Stimulated activated CD8-positive, alpha-beta memory T cell treated with anti-CD3 and anti-CD28 coated beads, Interleukin-15, amount 100 ng/mL, for 48 hours (primary cell): ENCODE measurements at regions not wholly inside any gene's neighbourhood (a gene's known extent, or its start where the extent isn't known, plus 50 kb on each side); places are given as distances from the start of the nearest gene placed in this dataset.

Experiments used
- DNase-seq, 2 donors: peaks; one replicate each; pipeline ENCODE4 v3.0.0-alpha.2; 2020; ENCODE audit warnings: low read depth in 2 of 2

GRCh38 chr18:61989138-61989537, 96.3 kb upstream of the RNF152 start:
- no peak for DNase-seq

GRCh38 chr18:61988100-61988499, 95.3 kb upstream of the RNF152 start:
- no peak for DNase-seq

DNA sequence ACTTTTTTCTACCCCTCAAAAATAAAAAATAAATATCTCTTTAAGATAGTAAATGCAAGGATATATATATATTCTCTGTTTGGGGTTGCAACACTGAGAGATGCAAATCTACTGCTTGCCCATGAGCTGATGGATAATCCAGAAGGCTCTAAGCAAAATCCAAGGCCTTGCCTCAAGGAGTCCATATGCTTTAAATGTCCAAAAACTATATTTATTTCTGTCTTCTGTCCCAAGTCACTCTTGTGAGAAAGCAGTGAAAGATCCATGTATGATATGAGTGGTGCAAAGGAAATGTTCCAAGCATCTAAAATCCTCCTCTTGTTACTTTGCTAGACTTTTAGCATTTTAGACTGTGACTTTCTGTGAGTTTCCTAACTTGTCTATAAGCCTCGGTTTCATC, 92.9 kb upstream of the RNF152 start:
- no peak for DNase-seq

DNA sequence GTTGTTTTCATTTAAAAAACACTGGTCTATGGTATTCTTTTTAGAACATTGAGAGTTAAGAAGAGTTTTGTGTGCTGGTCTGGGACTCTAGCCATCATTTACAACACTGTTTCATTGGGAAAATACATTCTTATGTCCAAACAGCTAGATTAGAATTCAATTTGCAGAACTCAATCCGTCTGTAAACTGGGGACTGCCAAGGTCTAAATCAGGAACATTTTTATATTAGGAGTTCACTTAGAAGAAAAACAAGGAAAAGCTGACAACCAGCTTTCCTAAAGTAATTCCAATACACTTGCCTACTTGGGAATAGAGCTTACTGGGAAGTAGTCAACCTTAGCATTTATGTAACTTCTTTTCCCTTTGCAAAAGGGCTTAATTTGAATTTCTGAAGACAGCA, 91.5 kb upstream of the RNF152 start:
- no peak for DNase-seq

DNA sequence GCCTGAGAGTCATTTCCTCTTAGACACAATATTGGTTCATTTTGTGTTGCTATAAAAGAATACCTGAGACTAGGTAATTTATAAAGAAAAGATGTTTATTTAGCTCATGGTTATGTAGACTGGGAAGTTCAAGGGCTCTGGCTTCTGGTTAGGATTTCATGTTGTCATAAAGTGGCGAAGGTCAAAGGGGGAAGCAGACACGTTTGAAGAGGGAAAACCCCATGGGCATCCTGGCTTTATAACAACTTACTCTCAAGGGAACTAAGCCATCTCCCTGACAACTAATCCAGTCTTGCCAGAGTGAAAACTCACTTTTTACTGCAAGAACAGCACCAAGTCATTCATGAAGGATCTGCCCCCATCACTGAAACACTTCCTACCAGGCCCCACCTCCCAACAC, 89.7 kb upstream of the RNF152 start:
- DNase-seq = no peak

DNA sequence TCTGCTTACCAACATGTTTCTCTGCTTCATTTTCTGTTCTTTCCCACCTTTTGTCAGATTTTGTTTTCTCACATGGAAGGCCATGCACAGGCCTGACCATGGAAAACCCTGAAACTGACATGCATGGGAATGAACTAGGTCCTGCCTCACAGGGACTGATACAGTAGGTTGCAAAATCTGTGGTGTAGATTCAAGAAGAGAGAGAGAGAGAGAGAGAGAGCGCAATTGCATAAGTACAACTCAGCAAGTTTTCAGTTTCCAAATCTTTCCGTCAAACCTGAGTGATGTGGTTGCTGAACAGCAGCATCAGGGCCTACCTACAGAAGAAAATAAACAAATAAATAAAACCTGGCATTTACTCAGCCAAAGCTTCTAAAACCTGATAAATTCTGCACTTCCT, 87.5 kb upstream of the RNF152 start:
- no peak for DNase-seq

DNA sequence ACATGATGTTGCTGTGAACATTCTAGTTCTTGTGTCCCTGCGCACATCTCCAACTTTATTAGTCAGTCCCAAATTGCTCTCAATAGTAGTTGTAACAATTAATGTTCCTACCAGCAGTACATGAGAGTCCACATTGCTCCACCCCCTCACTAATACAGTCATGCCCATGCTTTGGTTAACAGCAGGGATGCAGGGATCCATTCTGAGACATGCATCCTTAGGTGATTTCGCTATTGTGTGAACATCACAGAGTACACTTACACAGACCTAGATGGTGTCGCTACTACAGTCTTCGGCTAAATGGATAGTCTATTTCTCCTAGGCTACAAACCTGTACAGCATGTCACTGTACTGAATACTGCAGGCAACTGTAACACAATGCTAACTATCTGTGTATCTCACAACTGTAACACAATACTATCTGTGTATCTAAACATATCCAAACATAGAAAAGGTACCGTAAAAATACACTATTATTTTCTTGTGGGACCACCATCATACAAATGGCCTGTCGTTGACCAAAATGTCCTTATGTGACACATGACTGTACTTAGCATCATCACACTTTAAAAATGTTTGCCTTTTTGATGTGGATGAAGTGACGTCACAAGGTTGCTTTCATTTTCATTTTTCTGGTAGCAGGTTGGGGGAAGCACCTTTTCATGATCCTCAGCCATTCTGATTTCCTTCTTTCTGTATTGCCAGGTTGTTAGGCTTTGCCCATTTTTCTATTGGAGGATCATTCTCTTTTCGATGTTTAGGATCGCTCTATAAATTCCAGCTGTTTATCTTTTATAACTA, 82.9 kb upstream of the RNF152 start:
- DNase-seq = peak in 1 of 2 donors; percentile 9

DNA sequence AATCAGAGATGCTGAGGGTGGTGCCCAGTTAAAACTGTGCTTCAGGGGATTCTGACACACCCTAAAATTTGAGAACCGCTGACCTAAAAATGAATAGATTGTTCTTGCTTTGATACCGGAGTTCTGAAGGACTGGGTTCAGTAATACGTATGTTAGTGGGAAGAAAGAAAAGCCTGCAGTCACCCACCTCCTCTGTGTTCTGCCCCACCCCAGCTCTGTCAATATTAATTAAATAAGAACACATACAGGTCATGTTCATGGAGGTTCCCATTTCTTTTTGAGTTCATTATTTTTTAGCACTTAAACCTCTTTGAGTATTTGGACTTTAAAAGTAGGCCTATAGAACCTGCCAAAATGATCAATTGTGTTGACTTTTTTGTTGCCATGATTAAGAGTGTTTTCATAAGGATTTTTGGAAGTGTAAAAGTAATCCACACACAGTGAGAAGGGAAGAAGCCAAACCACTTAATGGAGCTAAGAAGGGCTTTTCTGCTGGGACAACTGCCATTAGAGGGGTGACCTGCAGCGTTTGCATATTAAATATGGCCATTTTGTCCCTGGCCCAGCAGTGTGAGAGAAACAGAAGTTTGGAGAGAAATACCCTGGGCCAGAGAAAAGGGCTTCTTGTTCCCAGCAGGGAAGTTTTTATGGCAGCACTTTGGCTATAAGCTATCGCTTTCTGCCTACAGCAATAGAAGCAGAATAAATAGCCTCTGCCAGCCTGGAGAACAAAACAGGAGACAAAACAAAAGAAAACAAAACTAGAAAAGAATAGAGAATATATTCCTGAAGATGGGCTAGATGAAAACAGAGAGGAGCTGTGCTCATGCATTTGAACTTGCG, 80.7 kb upstream of the RNF152 start:
- no peak for DNase-seq

- DNase-seq = no peak
Measured at GRCh38 chr18:61972389-61973264, 79.8 kb upstream of the RNF152 start.

DNA sequence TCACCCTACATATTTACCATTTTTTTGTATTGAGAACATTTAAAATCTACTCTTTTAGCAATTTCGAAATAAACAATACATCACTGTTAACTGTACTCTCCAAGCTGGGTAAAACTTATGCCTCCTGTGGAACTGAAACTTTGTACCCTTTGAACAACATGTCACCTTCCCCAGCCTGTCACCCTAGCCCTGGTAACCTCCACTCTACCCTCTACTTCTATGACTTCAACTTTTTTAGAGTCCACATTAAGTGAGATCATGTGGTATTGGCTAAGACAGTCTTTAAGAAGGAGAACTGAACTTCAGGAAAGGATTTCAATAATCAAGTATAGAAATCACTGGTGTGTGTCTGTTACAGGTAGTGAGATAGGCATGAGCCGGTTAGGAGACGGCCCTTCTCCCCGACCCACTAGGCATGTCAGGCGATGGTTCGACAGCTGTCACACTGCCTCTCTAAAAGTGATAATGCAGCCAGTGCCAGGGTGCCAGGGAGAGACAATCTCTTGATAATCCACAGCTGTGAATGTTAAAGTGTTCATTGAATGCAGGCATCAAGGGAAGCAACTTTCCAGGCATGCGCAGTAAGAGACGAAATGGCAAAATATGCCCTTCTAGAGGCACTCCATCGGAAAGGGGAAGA, 74.6 kb upstream of the RNF152 start:
- DNase-seq = no peak

DNA sequence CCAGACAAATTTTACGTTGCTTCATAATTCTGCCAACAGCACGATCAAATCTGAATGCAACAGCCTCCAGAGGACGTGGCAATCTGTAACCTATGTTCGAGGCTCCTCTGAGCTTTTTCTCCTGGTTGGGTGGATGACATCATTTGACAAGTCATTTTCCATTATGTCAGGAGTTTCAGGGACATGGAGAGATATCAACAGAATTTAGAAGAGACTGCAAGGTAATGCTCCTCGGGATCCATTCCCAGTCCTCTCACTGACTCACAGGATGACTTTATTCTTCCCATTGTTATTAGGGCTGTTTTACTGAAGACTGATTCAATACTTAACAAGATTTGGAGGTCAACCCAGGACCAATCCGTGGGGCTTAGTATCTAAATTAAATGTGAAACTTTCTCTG, 72.5 kb upstream of the RNF152 start:
- no peak for DNase-seq

DNA sequence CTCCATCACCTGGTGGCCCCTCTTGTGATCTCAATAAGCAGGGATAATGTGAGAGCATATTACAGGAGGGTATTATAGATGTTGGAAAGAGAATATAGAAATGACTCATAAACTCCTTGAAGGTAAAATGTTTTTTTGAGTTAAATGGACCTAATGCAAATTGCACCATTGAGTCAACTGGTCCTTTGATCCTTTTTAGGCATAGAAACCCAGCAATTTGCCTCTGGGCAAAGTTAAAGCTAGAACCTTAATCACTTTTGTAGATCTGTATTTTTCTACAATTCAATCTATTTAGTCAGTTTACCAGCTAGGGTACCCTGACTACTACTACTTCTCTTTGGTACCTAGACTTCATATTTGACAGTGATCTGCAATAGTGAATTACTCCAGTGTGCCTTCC, 71.8 kb upstream of the RNF152 start:
- no peak for DNase-seq

DNA sequence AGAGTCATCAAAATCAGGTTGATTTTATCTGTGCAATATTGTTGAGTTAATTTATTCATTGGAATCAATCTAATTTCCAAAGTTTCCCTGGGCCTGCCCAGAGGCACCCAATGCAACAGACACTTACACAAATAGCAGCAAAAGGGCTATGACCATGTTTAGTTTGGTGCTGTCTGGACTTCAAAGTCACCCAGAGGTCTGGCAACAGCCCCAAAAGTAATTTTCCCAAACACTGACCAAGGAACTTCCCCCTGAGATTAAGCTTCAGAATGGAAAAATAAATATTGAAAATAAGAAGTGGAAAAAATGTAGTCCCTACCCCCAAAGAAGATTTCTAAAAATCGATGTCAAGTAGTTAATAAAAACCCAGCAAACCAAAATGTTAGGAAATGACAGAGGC, 70.9 kb upstream of the RNF152 start:
- no peak for DNase-seq

DNA sequence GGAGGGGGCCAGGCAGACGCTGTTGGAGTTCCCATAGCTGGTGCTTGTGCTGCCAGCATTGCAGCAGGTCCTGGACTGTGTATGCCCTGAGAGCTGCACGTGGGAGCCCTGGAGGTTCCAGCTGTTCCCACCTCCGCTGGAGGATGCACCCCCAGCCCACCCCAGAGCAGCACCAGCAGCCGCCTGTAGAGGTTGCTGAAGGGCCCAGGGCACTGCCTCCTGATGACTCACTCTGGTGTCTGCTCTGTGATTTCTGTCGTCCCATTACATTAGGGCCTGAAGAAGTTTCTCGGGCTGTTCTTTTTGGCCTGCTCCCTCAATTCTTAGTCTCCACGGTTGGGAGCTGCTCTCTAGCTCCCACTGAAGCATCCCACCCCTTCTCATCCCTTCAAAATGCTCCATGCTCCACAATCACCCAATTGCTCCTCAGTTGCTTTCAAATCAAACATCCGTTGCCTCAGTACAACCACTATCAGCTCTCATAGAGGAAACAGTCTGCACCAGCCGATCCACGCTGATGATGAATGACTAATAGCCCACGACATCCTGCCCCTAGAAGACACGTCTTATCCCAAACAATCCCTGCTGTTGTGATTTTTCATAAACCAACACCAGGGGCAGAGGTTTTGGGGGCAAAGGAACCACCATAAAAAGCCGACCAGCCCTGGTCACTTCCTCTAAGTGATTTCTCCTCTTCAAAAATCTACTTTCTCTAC, 65.2 kb upstream of the RNF152 start:
- DNase-seq = no peak

DNA sequence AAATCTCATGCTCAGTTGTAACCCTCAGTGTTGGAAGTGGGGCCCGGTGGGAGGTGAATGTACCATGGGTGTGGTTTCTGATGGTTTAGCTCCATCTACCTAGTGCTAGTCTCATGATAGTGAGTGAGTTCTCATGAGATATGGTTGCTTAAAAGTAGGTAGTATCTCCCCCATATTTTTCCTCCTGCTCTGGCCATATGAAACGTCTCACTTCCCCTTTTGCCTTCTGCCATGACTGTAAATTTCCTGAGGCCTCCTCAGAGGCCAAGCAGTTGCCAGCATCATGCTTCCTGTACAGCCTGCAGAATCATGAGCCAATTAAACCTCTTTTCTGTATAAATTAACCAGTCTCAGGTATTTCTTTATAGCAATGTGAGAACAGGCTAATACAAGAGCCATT, 62.8 kb upstream of the RNF152 start:
- no peak for DNase-seq

DNA sequence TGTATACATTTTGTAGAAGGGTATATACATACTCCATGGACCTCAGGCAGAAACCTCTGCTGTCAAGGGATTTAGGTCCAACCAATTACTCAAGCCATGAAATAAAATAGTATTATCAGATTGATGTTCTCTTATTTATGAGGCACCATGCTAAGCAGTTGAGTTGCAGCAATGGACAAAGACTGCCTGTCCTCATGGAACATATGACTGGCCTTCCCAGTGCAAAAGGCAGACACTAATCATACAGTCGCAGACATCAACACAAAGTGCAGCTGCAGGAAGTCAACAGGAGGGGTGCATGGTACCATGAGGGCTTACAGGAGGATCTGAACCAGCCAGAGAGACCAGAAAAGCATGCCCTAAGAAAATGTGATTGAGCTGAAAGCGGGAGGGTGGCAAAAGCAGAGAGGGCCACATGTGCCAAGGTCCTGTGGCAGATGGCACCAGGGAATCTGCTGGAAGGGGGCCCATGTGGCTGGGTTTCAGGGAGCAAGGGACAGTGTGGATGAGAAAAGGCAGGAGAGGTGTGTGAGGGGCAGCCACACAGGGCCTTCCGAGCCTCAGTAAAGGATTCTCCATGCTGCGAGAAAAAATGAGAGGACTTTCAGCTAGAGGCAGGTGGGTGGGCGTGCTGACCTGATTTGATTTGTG, 61.4 kb upstream of the RNF152 start:
- DNase-seq = no peak

DNA sequence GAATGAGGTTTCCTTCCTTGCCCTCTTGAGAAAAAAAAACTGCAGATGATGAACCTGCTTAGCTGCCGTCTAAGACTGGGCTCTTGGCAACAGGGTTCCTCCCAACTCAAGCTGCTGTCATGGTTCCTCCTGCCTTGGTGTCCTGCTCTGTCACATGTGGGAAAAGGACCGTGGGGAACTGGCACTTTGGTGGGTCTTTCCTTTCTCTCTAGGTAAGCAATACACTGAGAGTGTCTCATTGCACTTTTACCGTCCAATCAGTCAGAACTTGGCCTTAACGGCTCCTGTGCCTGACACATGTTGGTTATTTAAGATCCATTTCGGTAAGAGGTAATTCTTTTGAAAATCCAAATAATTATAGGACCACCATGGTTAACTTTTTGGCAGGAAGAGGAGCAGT, 60.8 kb upstream of the RNF152 start:
- no peak for DNase-seq

DNA sequence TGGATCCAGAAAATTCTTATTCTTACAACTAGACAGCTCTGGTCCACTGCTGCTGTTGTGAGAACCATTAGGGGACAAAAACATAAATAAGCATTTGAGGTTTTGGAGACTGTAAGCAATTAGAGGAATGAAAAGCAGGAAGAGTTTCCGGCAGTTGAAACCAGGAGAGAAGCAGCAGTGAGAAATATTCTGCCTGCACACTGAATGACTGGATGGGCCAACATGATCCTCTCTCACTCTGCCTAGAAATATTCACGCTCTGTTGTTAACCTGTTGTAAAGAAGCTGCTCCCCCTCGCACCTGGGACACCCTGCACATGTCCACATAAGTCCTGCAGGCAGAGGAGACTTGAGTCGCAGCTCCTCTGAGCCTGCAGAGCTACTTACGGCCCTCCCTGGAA, 60.4 kb upstream of the RNF152 start:
- DNase-seq = no peak

DNA sequence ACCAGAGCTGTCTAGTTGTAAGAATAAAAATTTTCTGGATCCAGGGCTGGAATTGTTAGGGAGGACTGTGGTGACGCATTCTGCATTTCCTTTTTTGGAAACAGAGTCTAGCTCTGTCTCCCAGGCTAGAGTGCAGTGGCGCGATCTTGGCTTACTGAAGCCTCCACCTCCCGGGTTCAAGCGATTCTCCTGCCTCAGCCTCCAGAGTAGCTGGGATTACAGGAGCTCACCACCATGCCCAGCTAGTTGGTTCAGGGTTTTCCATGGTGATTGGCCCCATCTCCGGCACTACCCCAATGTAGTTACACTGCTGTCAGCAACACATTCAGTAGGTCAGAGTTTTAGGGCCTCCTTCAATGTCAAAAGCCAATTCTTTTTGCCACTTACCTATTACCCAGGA, 58.6 kb upstream of the RNF152 start:
- DNase-seq = no peak

GRCh38 chr18:61950371-61950770, 57.6 kb upstream of the RNF152 start:
- DNase-seq = no peak

DNA sequence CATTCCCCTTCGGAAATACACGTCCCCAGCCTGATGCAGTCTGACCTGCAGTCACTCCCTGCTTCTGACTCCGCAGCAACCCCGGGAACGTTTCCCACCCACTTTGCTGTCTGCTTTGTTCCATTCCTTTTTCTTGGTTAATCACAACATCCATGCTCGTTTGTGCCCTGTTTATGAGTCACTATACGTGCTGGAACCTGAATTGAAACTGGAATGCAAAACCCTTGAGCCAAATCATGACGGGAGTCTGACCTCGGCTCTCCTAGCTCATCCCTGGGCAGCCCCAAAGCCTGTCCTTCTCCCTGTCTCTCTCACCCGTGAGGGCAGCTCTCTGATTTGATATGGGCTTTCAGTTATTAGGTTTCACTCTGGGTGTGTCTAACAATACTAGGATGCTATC, 57.1 kb upstream of the RNF152 start:
- DNase-seq = no peak
